Spleen (tissue), 11 donors: ENCODE measurements at regions not wholly inside any gene's neighbourhood (a gene's known extent, or its start where the extent isn't known, plus 50 kb on each side); places are given as distances from the start of the nearest gene placed in this dataset.

ENCODE experiments used
- DNase-seq: peaks from one replicate; pipeline ENCODE4 v3.0.0-alpha.2; 2020
- H3K27ac ChIP-seq, 8 donors: fragments of 200-600 bp; sonication (generic) in 7 of 8; 1 replicate in 4 of 8; 2 replicates in 4 of 8; pipeline versions ENCODE4 v1.5.0 to v1.8.0; 2016 to 2021; ENCODE audit warnings: inconsistent platforms in 4 of 8, mild to moderate bottlenecking in 4 of 8, moderate library complexity in 1 of 8
- H3K27me3 ChIP-seq, 7 donors: fragments of 200-600 bp; sonication (generic) in 6 of 7; replicated peaks in 1 of 7; 1 replicate in 4 of 7; 2 replicates in 3 of 7; pipeline versions ENCODE4 v1.5.0 to v1.8.0; 2016 to 2021; ENCODE audit warnings: inconsistent platforms in 3 of 7, mild to moderate bottlenecking in 1 of 7
- H3K36me3 ChIP-seq, 6 donors: fragments of 200-600 bp; sonication (generic) in 5 of 6; 1 replicate in 4 of 6; 2 replicates in 2 of 6; pipeline versions ENCODE4 v1.5.0 to v1.8.0; 2016 to 2021; ENCODE audit warnings: inconsistent platforms in 2 of 6
- H3K4me1 ChIP-seq, 6 donors: fragments of 200-600 bp; sonication (generic) in 5 of 6; 1 replicate in 3 of 6; 2 replicates in 3 of 6; pipeline versions ENCODE4 v1.5.0 to v1.8.0; 2016 to 2021; ENCODE audit warnings: inconsistent platforms in 3 of 6
- H3K4me3 ChIP-seq, 8 donors: fragments of 200-600 bp; sonication (generic) in 7 of 8; 1 replicate in 4 of 8; 2 replicates in 4 of 8; pipeline versions ENCODE4 v1.5.0 to v1.8.0; 2016 to 2021; ENCODE audit warnings: inconsistent platforms in 4 of 8, mild to moderate bottlenecking in 4 of 8, moderate library complexity in 2 of 8
- H3K9me3 ChIP-seq, 8 donors: fragments of 200-600 bp; sonication (generic) in 7 of 8; 1 replicate in 4 of 8; 2 replicates in 4 of 8; pipeline versions ENCODE4 v1.5.0 to v1.8.0; 2016 to 2021; ENCODE audit warnings: inconsistent platforms in 4 of 8
- POLR2A ChIP-seq, 3 donors: fragments of 450-650 bp; IDR thresholded peaks; one replicate each; pipeline ENCODE4 v1.5.1; 2017; ENCODE audit warnings: antibody characterized with exemption in 3 of 3, mild to moderate bottlenecking in 1 of 3
- POLR2AphosphoS5 ChIP-seq, 3 donors: sonication (generic); formaldehyde crosslinking; IDR thresholded peaks; one replicate each; pipeline ENCODE4 v1.5.1; 2017; ENCODE audit warnings: antibody characterized with exemption in 3 of 3
- WGBS, 5 donors: extraction: QIAGEN DNeasy Blood & Tissue Kit in 3 of 5; methylation state at CpG; one replicate each; pipeline versions ENCODE4 v1.1.5 to v1.1.7; 2013 to 2018; 5-methylcytosine and 5-hydroxymethylcytosine counted together
- intact Hi-C: fragments of 100-400 bp; cut with DNase I; formaldehyde crosslinking; loops from one replicate; pipeline ENCODE4 v1.15.0; 2023; ENCODE audit warnings: low total_unique reads
- TF ChIP-seq, protein P1 (sequence below), 11 experiments: fragments of 200-600 bp in 7 of 11; fragments of 450-650 bp in 4 of 11; sonication (generic) in 4 of 11; IDR thresholded peaks in 8 of 11; conservative IDR thresholded peaks in 3 of 11; 1 replicate in 7 of 11; 2 replicates in 4 of 11; pipeline versions ENCODE4 v1.4.0 to v1.8.0; 2016 to 2021; ENCODE audit warnings: antibody characterized with exemption in 11 of 11, inconsistent platforms in 4 of 11, mild to moderate bottlenecking in 1 of 11
- donor health status: healthy with polysubstance abuse.
- donor health status: DM: no; HTN: no; CAD: no; lungs with moderate emphysema.
- donor health status: DM: no; HTN: no; CAD: no.
- donor health status: Bipolar disorder and iron deficiency.
- donor health status: healthy.
- donor health status: DM: no; HTN: no; CAD: no.
- donor health status: DM: yes; HTN: yes; CAD: no.

DNA sequence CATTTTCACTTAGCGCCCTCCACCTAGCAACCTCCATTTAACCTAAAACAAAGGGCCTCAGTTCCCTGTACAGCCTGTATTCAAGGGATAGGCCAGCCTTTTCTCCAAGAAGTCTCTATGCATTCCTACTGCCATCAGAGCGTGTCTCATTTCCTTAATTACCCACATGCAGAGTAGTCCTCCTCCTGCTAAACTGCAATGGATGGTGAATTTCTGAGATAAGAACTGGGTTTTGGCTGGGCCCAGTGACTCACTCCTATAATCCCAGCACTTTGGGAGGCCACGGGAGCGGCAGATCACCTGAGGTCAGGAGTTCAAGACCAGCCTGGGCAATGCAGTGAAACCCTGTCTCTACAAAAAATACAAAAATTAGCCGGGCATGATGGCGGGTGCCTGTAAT lies 71.1 kb upstream of the GPR158 start:
- Histone ChIP-seq H3K9me3 (no peaks in the 10 kb centered on the region), H3K27ac (no peak overlapping the region), H3K4me1 (no peaks in the 10 kb centered on the region), H3K4me3 (no peak overlapping the region), H3K27me3 (no peaks in the 10 kb centered on the region), H3K36me3 (no peaks in the 10 kb centered on the region)
- no peak for TF ChIP-seq POLR2AphosphoS5 (IDR thresholded peaks at IDR 0.05)
- no peak for TF ChIP-seq POLR2A (IDR thresholded peaks at IDR 0.05)
- TF ChIP-seq, protein P1, sequence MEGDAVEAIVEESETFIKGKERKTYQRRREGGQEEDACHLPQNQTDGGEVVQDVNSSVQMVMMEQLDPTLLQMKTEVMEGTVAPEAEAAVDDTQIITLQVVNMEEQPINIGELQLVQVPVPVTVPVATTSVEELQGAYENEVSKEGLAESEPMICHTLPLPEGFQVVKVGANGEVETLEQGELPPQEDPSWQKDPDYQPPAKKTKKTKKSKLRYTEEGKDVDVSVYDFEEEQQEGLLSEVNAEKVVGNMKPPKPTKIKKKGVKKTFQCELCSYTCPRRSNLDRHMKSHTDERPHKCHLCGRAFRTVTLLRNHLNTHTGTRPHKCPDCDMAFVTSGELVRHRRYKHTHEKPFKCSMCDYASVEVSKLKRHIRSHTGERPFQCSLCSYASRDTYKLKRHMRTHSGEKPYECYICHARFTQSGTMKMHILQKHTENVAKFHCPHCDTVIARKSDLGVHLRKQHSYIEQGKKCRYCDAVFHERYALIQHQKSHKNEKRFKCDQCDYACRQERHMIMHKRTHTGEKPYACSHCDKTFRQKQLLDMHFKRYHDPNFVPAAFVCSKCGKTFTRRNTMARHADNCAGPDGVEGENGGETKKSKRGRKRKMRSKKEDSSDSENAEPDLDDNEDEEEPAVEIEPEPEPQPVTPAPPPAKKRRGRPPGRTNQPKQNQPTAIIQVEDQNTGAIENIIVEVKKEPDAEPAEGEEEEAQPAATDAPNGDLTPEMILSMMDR (IDR thresholded peaks at IDR 0.05 in 8 of 11, conservative IDR thresholded peaks at IDR 0.05 in 3 of 11): no peak
- intact Hi-C loops: no loop called here
- no peak for DNase-seq
- 90 to 96% (median 93%) methylated on average over 6 of the region's 6 CpGs for WGBS, 5 donors

DNA sequence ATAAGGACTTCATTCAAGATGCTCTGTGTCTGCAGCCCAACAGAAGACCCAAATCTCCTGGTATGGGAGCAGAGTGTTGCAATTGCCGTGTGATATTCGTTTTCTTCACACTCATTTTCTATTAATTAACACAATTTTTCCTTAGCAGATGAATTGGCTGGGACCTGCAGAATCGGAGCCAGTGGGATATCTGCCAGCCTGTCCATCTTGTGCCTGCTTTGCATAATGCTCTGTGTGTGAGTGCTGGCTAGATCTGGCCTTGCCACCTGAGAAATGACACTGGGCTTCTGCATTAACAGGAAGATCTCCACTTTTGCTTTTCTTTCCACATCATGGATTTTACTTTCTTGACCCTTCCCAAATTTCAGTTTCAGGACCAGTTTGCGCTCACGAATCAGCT lies 70.4 kb upstream of the GPR158 start:
- Histone ChIP-seq H3K4me1 (no peaks in the 10 kb centered on the region), H3K4me3 (no peak overlapping the region), H3K27me3 (peaks cover 0 to 3% (median 0%) of the 10 kb centered on the region in 7 donors), H3K36me3 (no peaks in the 10 kb centered on the region), H3K27ac (no peak overlapping the region), H3K9me3 (no peaks in the 10 kb centered on the region)
- intact Hi-C loops: no loop called here
- TF ChIP-seq POLR2A (IDR thresholded peaks at IDR 0.05) (no peak), POLR2AphosphoS5 (IDR thresholded peaks at IDR 0.05) (no peak)
- TF ChIP-seq, protein P1 (IDR thresholded peaks at IDR 0.05 in 8 of 11, conservative IDR thresholded peaks at IDR 0.05 in 3 of 11): no peak
- 80 to 82% (median 82%) methylated on average over 5 of the region's 5 CpGs for WGBS, 5 donors
- no peak for DNase-seq

- H3K27ac ChIP-seq: no peak overlapping the region
- H3K36me3 ChIP-seq: no peaks in the 10 kb centered on the region
- H3K9me3 ChIP-seq: no peaks in the 10 kb centered on the region
- no peaks in the 10 kb centered on the region for H3K4me1 ChIP-seq
- 64 to 82% (median 74%) methylated on average over 2 of the region's 2 CpGs for WGBS, 5 donors
- no peak for DNase-seq
- TF ChIP-seq, protein P1 (IDR thresholded peaks at IDR 0.05 in 8 of 11, conservative IDR thresholded peaks at IDR 0.05 in 3 of 11): no peak
- no peak for TF ChIP-seq POLR2AphosphoS5 (IDR thresholded peaks at IDR 0.05)
- no peak for TF ChIP-seq POLR2A (IDR thresholded peaks at IDR 0.05)
- peaks cover 0 to 8% (median 0%) of the 10 kb centered on the region in 7 donors for H3K27me3 ChIP-seq
- intact Hi-C loops: no loop called here
- no peak overlapping the region for H3K4me3 ChIP-seq
Measured at GRCh38 chr10:25105262-25105661, 69.5 kb upstream of the GPR158 start.

GRCh38 chr10:25105743-25106260 lies 69.0 kb upstream of the GPR158 start:
- Histone ChIP-seq H3K9me3 (no peaks in the 10 kb centered on the region), H3K27me3 (peaks cover 0 to 11% (median 0%) of the 10 kb centered on the region in 7 donors), H3K36me3 (no peaks in the 10 kb centered on the region), H3K27ac (no peak overlapping the region), H3K4me1 (no peaks in the 10 kb centered on the region), H3K4me3 (no peak overlapping the region)
- 31 to 49% (median 33%) methylated on average over 5 of the region's 5 CpGs for WGBS, 5 donors
- TF ChIP-seq, protein P1 (IDR thresholded peaks at IDR 0.05 in 8 of 11, conservative IDR thresholded peaks at IDR 0.05 in 3 of 11): no peak
- no peak for TF ChIP-seq POLR2AphosphoS5 (IDR thresholded peaks at IDR 0.05)
- TF ChIP-seq POLR2A (IDR thresholded peaks at IDR 0.05): no peak
- no peak for DNase-seq
- intact Hi-C loops: no loop called here
